ENCODE measurements at regions not wholly inside any gene's neighbourhood (a gene's known extent, or its start where the extent isn't known, plus 50 kb on each side); places are given as distances from the start of the nearest gene placed in this dataset.

DNA sequence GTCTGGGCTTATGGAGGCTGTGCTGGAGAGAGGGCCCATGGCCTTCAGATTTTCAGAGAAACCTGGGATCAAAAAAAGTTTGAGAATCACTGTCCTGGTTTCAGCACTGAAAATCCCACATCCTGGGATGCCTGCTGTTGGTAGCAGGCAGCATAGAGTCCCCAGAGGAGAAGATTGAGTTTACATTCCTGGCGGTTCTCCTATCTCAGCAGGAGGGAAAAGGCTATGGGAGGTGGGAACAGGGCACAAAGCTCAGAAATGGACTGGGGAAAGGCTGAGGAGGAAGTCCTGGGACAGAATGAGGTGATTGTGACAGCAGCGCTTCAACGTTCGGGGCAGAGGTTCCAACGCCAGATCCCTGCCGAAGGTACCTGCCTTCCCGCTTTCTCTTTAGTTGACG lies 103.4 kb downstream of the ETS2 start:
- Histone ChIP-seq H3F3A (ENCODE audit: low read length, unreplicated experiment) (no peaks in the 10 kb centered on the region), H3K9me3 (ENCODE audit: low read length) (no peaks in the 10 kb centered on the region), H3K27ac (ENCODE audit: low read length) (no peak overlapping the region), H3K9ac (ENCODE audit: low read length) (no peak overlapping the region), H3K4me3 (ENCODE audit: low read length) (no peak overlapping the region), H3K4me1 (ENCODE audit: insufficient read depth, low read length) (peaks cover 53% of the 10 kb centered on the region), H2AFZ (ENCODE audit: low read length) (no peak overlapping the region), H3K36me3 (ENCODE audit: low read depth, low read length) (no peaks in the 10 kb centered on the region), H3K9me2 (replicated peaks; ENCODE audit: low read length) (no peaks in the 10 kb centered on the region), H3K27me3 (ENCODE audit: low read length) (no peaks in the 10 kb centered on the region), H3K79me2 (ENCODE audit: low read length) (no peaks in the 10 kb centered on the region), H4K20me1 (ENCODE audit: low read length) (no peaks in the 10 kb centered on the region), H3K4me2 (ENCODE audit: low read length) (no peak overlapping the region)
- ATAC-seq (no peak), DNase-seq (no peak)
- intact Hi-C loops (cut with micrococcal nuclease) = no loop called here
- POLR2A ChIA-PET (ENCODE audit: unreplicated experiment) = no interaction called here
- CTCF ChIA-PET = no interaction called here
- TF ChIP-seq, protein P1, sequence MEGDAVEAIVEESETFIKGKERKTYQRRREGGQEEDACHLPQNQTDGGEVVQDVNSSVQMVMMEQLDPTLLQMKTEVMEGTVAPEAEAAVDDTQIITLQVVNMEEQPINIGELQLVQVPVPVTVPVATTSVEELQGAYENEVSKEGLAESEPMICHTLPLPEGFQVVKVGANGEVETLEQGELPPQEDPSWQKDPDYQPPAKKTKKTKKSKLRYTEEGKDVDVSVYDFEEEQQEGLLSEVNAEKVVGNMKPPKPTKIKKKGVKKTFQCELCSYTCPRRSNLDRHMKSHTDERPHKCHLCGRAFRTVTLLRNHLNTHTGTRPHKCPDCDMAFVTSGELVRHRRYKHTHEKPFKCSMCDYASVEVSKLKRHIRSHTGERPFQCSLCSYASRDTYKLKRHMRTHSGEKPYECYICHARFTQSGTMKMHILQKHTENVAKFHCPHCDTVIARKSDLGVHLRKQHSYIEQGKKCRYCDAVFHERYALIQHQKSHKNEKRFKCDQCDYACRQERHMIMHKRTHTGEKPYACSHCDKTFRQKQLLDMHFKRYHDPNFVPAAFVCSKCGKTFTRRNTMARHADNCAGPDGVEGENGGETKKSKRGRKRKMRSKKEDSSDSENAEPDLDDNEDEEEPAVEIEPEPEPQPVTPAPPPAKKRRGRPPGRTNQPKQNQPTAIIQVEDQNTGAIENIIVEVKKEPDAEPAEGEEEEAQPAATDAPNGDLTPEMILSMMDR (conservative IDR thresholded peaks at IDR 0.05; ENCODE audit: low read depth, low read length) = no peak
- TF ChIP-seq EZH2 (IDR thresholded peaks at IDR 0.05; ENCODE audit: low read length, unreplicated experiment) = no peak
- no peak for TF ChIP-seq EZH2phosphoT487 (IDR thresholded peaks at IDR 0.05; ENCODE audit: borderline replicate concordance, low read length)
- no TSS peak for BruUV-seq (replicated peaks)

DNA sequence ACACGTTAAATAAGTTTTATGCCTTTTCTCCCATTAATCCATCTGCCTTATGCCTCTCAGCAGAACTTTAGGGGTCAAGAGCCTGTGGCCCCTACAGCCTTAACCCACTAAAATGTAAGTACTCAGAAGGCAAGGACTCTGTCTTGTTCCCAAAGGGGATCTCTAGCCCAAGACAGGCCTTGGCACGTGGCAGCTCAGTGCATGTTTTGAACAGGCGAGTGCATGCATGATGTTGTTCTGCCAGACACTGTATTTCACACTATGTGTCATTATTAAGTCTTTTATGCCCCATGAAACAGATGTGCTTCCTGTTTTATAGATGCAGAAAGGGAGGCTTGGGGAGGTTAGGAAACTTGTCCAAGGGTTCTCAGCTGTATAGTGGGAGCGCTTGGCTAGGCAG lies 102.8 kb downstream of the ETS2 start:
- TF ChIP-seq, protein P1 (conservative IDR thresholded peaks at IDR 0.05; ENCODE audit: low read depth, low read length) = no peak
- no peak for TF ChIP-seq EZH2phosphoT487 (IDR thresholded peaks at IDR 0.05; ENCODE audit: borderline replicate concordance, low read length)
- TF ChIP-seq EZH2 (IDR thresholded peaks at IDR 0.05; ENCODE audit: low read length, unreplicated experiment) = no peak
- ChIA-PET CTCF (no interaction called here), POLR2A (ENCODE audit: unreplicated experiment) (interaction anchor here (0.5 to 0.6 kb wide), 2 partner anchors 38 to 89 kb away, joined by 4 to 5 read pairs; no protein-coding TSS in a partner anchor)
- ATAC-seq = no peak
- intact Hi-C loops (cut with micrococcal nuclease) = no loop called here
- peaks cover 50% of the 10 kb centered on the region for H3K4me1 ChIP-seq (ENCODE audit: insufficient read depth, low read length)
- H4K20me1 ChIP-seq (ENCODE audit: low read length) = no peaks in the 10 kb centered on the region
- H3K36me3 ChIP-seq (ENCODE audit: low read depth, low read length) = no peaks in the 10 kb centered on the region
- no peaks in the 10 kb centered on the region for H3K9me3 ChIP-seq (ENCODE audit: low read length)
- H2AFZ ChIP-seq (ENCODE audit: low read length) = no peak overlapping the region
- H3F3A ChIP-seq (ENCODE audit: low read length, unreplicated experiment) = no peaks in the 10 kb centered on the region
- H3K4me2 ChIP-seq (ENCODE audit: low read length) = no peak overlapping the region
- no peak overlapping the region for H3K9ac ChIP-seq (ENCODE audit: low read length)
- H3K9me2 ChIP-seq (replicated peaks; ENCODE audit: low read length) = no peaks in the 10 kb centered on the region
- no peak for DNase-seq
- H3K4me3 ChIP-seq (ENCODE audit: low read length) = no peak overlapping the region
- no peaks in the 10 kb centered on the region for H3K27me3 ChIP-seq (ENCODE audit: low read length)
- H3K79me2 ChIP-seq (ENCODE audit: low read length) = no peaks in the 10 kb centered on the region
- no TSS peak for BruUV-seq (replicated peaks)
- H3K27ac ChIP-seq (ENCODE audit: low read length) = no peak overlapping the region

DNA sequence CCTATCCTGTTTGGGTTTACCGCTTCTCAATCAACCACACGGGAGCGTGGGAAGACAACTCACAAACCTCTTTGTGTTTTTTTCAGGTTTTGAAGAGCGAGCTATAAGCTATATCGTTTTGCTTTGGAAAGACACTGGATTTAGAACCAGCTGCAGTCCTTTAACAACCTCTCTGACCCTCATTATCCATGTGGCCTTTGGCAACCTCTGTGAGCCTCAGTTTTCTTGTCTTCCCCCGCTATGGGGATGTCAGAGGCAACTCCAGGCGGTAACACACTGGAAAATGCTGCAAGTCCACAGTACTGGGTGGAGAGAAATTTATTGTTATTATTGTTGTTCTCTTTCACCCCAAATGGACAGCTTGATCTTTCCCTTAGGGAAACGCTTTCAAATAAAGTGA lies 100.0 kb downstream of the ETS2 start:
- H3F3A ChIP-seq (ENCODE audit: low read length, unreplicated experiment) = no peaks in the 10 kb centered on the region
- BruUV-seq (replicated peaks) = no TSS peak
- H3K4me1 ChIP-seq (ENCODE audit: insufficient read depth, low read length) = peaks cover 24% of the 10 kb centered on the region
- intact Hi-C loops (cut with micrococcal nuclease) = loop anchor here (2.0 kb wide), 1 partner anchor 95 kb away; no protein-coding TSS in a partner anchor
- no peak overlapping the region for H3K4me3 ChIP-seq (ENCODE audit: low read length)
- no peak overlapping the region for H3K27ac ChIP-seq (ENCODE audit: low read length)
- H3K9me3 ChIP-seq (ENCODE audit: low read length) = no peaks in the 10 kb centered on the region
- DNase-seq (no peak), ATAC-seq (no peak)
- TF ChIP-seq EZH2 (IDR thresholded peaks at IDR 0.05; ENCODE audit: low read length, unreplicated experiment) (no peak), EZH2phosphoT487 (IDR thresholded peaks at IDR 0.05; ENCODE audit: borderline replicate concordance, low read length) (no peak)
- no peaks in the 10 kb centered on the region for H3K79me2 ChIP-seq (ENCODE audit: low read length)
- H3K36me3 ChIP-seq (ENCODE audit: low read depth, low read length) = no peaks in the 10 kb centered on the region
- H3K9ac ChIP-seq (ENCODE audit: low read length) = no peak overlapping the region
- no peaks in the 10 kb centered on the region for H3K27me3 ChIP-seq (ENCODE audit: low read length)
- no peaks in the 10 kb centered on the region for H3K9me2 ChIP-seq (replicated peaks; ENCODE audit: low read length)
- H4K20me1 ChIP-seq (ENCODE audit: low read length) = no peaks in the 10 kb centered on the region
- ChIA-PET CTCF (no interaction called here), POLR2A (ENCODE audit: unreplicated experiment) (no interaction called here)
- no peak overlapping the region for H3K4me2 ChIP-seq (ENCODE audit: low read length)
- no peak overlapping the region for H2AFZ ChIP-seq (ENCODE audit: low read length)
